Muscle layer of colon (tissue), 2 donors: ENCODE measurements at regions not wholly inside any gene's neighbourhood (a gene's known extent, or its start where the extent isn't known, plus 50 kb on each side); places are given as distances from the start of the nearest gene placed in this dataset.

ENCODE experiments used
- H3K27ac ChIP-seq: one replicate; pipeline ENCODE4 v1.7.0; 2013; ENCODE audit warnings: low read depth, mild to moderate bottlenecking, low read length, moderate library complexity
- H3K27me3 ChIP-seq, 2 donors: one replicate each; pipeline ENCODE4 v1.7.0; 2013; ENCODE audit warnings: low read length in 2 of 2, mild to moderate bottlenecking in 2 of 2; ENCODE audit not compliant: insufficient read depth in 2 of 2, control insufficient read depth in 1 of 2
- H3K36me3 ChIP-seq: one replicate; pipeline ENCODE4 v1.7.0; 2013; ENCODE audit warnings: mild to moderate bottlenecking, low read length; ENCODE audit not compliant: insufficient read depth
- H3K4me1 ChIP-seq: one replicate; pipeline ENCODE4 v1.7.0; 2013; ENCODE audit warnings: mild to moderate bottlenecking, low read length; ENCODE audit not compliant: insufficient read depth
- H3K4me3 ChIP-seq, 2 donors: one replicate each; pipeline ENCODE4 v1.7.0; 2013; ENCODE audit warnings: low read length in 2 of 2, low read depth in 1 of 2, mild to moderate bottlenecking in 1 of 2, moderate library complexity in 1 of 2
- H3K9ac ChIP-seq: one replicate; pipeline ENCODE4 v1.7.0; 2013; ENCODE audit warnings: low read length
- H3K9me3 ChIP-seq: one replicate; pipeline ENCODE4 v1.7.0; 2013; ENCODE audit warnings: mild to moderate bottlenecking, low read length
- donor health status: abdominal sarcoma.
- donor health status: Adenocarcinoma of cecum.

GRCh38 chr5:30926218-30926617, 267.3 kb upstream of the CDH6 start:
- Histone ChIP-seq H3K27ac (no peak overlapping the region), H3K4me3 (no peak overlapping the region)

DNA sequence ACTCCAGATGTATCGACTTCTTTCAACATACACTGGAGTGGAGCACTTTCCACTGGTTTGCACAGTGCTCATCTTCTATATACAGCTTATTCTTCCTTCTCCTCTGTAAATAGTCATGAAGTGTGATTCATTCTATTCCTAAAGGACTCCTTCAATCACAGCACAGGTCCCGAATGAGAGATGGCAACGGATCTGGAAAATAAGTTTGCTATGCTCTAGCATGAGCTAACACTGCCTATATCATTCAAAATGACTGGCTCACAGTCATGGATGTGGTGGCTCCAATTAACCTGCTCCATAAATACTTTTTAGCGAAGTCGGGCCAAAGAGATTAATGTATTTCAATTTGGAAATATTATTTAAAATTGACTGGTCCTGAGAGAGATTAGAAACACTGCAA, 272.1 kb upstream of the CDH6 start:
- H3K27me3 ChIP-seq, result no peaks in the 10 kb centered on the region
- H3K36me3 ChIP-seq, result no peaks in the 10 kb centered on the region
- H3K4me3 ChIP-seq, result no peak overlapping the region
- no peaks in the 10 kb centered on the region for H3K4me1 ChIP-seq
- H3K9ac ChIP-seq, result no peak overlapping the region
- H3K9me3 ChIP-seq, result no peaks in the 10 kb centered on the region
- H3K27ac ChIP-seq, result no peak overlapping the region

More at GRCh38 chr5:30926218-30926617, 267.3 kb upstream of the CDH6 start:
- Histone ChIP-seq H3K27me3 (no peaks in the 10 kb centered on the region), H3K9ac (no peak overlapping the region), H3K36me3 (no peaks in the 10 kb centered on the region), H3K9me3 (no peaks in the 10 kb centered on the region), H3K4me1 (no peaks in the 10 kb centered on the region)

- Histone ChIP-seq H3K4me1 (no peaks in the 10 kb centered on the region), H3K9ac (no peak overlapping the region), H3K36me3 (no peaks in the 10 kb centered on the region), H3K4me3 (no peak overlapping the region), H3K9me3 (no peaks in the 10 kb centered on the region), H3K27me3 (no peaks in the 10 kb centered on the region), H3K27ac (no peak overlapping the region)
Observed at GRCh38 chr5:30918171-30918570, 275.3 kb upstream of the CDH6 start.

DNA sequence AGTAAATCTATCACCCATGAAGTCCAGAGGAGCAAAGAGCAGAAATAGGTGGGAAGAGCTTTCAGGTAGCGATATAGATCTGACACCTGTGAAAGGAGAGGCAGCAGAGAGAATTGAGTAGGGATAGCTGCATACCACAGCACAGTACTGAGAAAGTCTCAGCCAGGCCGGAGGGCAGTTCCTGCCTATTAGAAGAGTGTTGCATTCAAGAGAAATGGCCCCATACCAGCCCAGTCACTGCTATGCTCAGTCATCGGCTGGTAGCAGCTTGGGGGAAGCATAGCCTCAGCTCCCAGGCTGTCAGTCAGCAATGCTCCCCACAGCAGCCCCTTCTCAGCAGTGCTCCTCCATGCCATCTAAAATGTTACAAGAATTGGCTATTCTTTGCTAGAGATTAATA, 285.1 kb upstream of the CDH6 start:
- no peaks in the 10 kb centered on the region for H3K36me3 ChIP-seq
- H3K27ac ChIP-seq, result no peak overlapping the region
- no peaks in the 10 kb centered on the region for H3K27me3 ChIP-seq
- no peaks in the 10 kb centered on the region for H3K9me3 ChIP-seq
- no peak overlapping the region for H3K4me3 ChIP-seq
- H3K9ac ChIP-seq, result no peak overlapping the region
- no peaks in the 10 kb centered on the region for H3K4me1 ChIP-seq

GRCh38 chr5:30900367-30900766, 293.1 kb upstream of the CDH6 start:
- Histone ChIP-seq H3K4me1 (no peaks in the 10 kb centered on the region), H3K27ac (no peak overlapping the region), H3K4me3 (no peak overlapping the region), H3K9ac (no peak overlapping the region), H3K27me3 (no peaks in the 10 kb centered on the region), H3K9me3 (no peaks in the 10 kb centered on the region), H3K36me3 (no peaks in the 10 kb centered on the region)

GRCh38 chr5:30894811-30895210, 298.7 kb upstream of the CDH6 start:
- Histone ChIP-seq H3K9ac (no peak overlapping the region), H3K9me3 (no peaks in the 10 kb centered on the region), H3K27ac (no peak overlapping the region), H3K36me3 (no peaks in the 10 kb centered on the region), H3K27me3 (no peaks in the 10 kb centered on the region), H3K4me3 (no peak overlapping the region), H3K4me1 (no peaks in the 10 kb centered on the region)

DNA sequence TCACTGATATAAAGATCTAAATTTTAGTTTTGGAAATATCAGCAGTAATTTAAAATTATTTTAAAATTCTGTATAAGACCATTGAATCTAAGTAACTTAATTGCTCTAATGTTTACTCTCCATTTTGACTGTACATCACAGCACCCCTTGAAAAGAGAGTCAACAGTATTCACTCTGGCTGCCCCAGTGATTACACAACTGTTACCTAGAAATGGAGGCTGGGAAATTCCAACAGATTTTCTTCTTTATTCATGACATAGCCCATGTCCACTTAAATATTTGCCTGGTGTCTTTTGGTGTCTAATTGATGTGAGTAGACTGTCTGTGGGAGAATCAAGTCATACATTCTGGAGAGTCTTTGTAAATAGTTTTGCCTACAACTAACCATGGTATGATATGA, 301.8 kb upstream of the CDH6 start:
- Histone ChIP-seq H3K27ac (no peak overlapping the region), H3K9me3 (no peaks in the 10 kb centered on the region), H3K4me3 (no peak overlapping the region), H3K27me3 (no peaks in the 10 kb centered on the region), H3K9ac (no peak overlapping the region), H3K36me3 (no peaks in the 10 kb centered on the region), H3K4me1 (no peaks in the 10 kb centered on the region)

- Histone ChIP-seq H3K9ac (no peak overlapping the region), H3K36me3 (no peaks in the 10 kb centered on the region), H3K4me3 (no peak overlapping the region), H3K4me1 (no peaks in the 10 kb centered on the region), H3K27me3 (no peaks in the 10 kb centered on the region), H3K9me3 (no peaks in the 10 kb centered on the region), H3K27ac (no peak overlapping the region)
Observed at GRCh38 chr5:30890377-30890776, 303.1 kb upstream of the CDH6 start.

DNA sequence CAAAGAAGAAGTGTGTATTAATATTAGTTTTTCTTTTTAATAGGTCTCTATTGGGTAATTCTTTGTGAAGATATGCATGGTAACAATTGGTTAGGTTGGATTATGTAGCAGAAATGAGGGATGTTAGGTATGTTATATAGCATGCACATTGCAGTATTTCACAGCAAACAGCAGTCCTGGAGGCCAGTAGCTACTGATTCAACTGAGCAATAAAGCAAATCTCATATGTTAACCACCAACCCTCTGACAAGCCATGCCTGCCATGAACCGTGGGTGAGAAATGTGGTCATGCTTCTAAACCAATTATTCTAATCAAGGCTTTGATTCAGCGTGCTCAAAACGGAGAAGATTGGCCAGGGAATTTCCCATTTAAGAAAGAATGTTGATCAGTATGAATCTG, 313.0 kb upstream of the CDH6 start:
- no peaks in the 10 kb centered on the region for H3K4me1 ChIP-seq
- no peak overlapping the region for H3K4me3 ChIP-seq
- no peak overlapping the region for H3K9ac ChIP-seq
- H3K27ac ChIP-seq, result no peak overlapping the region
- H3K9me3 ChIP-seq, result no peaks in the 10 kb centered on the region
- H3K36me3 ChIP-seq, result no peaks in the 10 kb centered on the region
- no peaks in the 10 kb centered on the region for H3K27me3 ChIP-seq

- Histone ChIP-seq H3K9me3 (no peaks in the 10 kb centered on the region), H3K4me1 (no peaks in the 10 kb centered on the region), H3K36me3 (no peaks in the 10 kb centered on the region), H3K4me3 (no peak overlapping the region), H3K27ac (no peak overlapping the region), H3K9ac (no peak overlapping the region), H3K27me3 (no peaks in the 10 kb centered on the region)
Observed at GRCh38 chr5:30879887-30880286, 313.6 kb upstream of the CDH6 start.

DNA sequence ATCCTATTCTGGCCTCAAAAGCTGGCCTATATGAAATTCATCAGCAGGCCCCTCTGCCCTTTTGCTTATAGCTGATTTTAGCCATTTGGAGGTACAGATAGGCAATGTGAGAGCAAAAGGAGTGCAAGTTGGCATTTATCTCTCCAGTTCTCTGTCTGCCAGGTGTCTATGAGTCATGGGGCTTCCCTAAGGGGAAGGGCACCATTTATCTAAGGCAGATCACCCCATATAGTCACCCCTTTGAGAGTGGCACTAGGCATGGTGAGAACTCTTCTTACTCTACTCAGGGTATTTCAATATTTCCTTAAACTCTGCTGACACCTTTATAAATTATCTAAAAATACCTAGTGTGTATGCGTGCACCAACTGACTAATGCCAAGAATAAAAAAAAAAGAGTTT, 314.7 kb upstream of the CDH6 start:
- no peak overlapping the region for H3K4me3 ChIP-seq
- H3K4me1 ChIP-seq, result peaks cover 6% of the 10 kb centered on the region
- H3K36me3 ChIP-seq, result no peaks in the 10 kb centered on the region
- no peak overlapping the region for H3K9ac ChIP-seq
- H3K27me3 ChIP-seq, result no peaks in the 10 kb centered on the region
- no peaks in the 10 kb centered on the region for H3K9me3 ChIP-seq
- H3K27ac ChIP-seq, result no peak overlapping the region

GRCh38 chr5:30878296-30878695, 315.2 kb upstream of the CDH6 start:
- no peak overlapping the region for H3K4me3 ChIP-seq
- no peak overlapping the region for H3K27ac ChIP-seq
- H3K9ac ChIP-seq, result no peak overlapping the region
- H3K27me3 ChIP-seq, result no peaks in the 10 kb centered on the region
- no peaks in the 10 kb centered on the region for H3K9me3 ChIP-seq
- H3K36me3 ChIP-seq, result no peaks in the 10 kb centered on the region
- H3K4me1 ChIP-seq, result peaks cover 6% of the 10 kb centered on the region
